ENCODE measurements at regions not wholly inside any gene's neighbourhood (a gene's known extent, or its start where the extent isn't known, plus 50 kb on each side); places are given as distances from the start of the nearest gene placed in this dataset.

DNA sequence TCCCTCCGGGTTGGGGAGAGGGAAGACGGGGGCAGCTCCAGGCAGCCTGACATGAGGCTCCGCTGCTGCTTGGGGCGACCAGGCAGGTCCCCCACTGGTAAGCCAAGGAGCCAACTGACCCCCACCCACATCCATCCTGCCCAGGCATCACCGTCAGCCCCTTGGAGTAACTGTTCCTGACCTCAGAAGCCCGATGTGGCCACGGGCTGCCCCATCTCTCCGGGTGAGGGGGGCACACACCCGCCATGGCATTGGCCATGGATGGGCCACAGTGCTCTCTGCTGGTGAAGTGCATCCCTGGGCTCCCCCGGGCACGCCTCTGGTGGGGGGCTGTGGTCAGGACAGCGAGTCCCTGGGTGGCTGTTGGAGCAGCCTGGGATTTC, 100.0 kb downstream of the CRYAA start:
- Histone ChIP-seq H3K27me3 (ENCODE audit: insufficient read depth, low read length) (peaks cover 4% of the 10 kb centered on the region; the same call in 1 of the 2 replicates), H3K9me3 (ENCODE audit: low read length) (no peaks in the 10 kb centered on the region), H3K4me2 (ENCODE audit: low read length) (no peak overlapping the region), H3K9ac (ENCODE audit: low read length) (no peak overlapping the region), H3K27ac (ENCODE audit: low read depth, low read length, poor library complexity, severe bottlenecking) (no peak overlapping the region), H3K9me2 (ENCODE audit: low read depth, low read length) (no peaks in the 10 kb centered on the region), H3K4me1 (ENCODE audit: insufficient read depth, low read length, severe bottlenecking) (no peaks in the 10 kb centered on the region), H3K36me3 (ENCODE audit: insufficient read depth, low read length) (no peaks in the 10 kb centered on the region), H2AFZ (ENCODE audit: low read length) (no peak overlapping the region), H3K4me3 (ENCODE audit: low read depth, low read length, poor library complexity, severe bottlenecking) (no peak overlapping the region), H3K79me2 (ENCODE audit: insufficient read depth, low read length) (no peaks in the 10 kb centered on the region), H3F3A (ENCODE audit: insufficient read depth, low read length) (no peaks in the 10 kb centered on the region), H4K20me1 (ENCODE audit: insufficient read depth, low read length) (no peaks in the 10 kb centered on the region)
- TF ChIP-seq, protein P1, sequence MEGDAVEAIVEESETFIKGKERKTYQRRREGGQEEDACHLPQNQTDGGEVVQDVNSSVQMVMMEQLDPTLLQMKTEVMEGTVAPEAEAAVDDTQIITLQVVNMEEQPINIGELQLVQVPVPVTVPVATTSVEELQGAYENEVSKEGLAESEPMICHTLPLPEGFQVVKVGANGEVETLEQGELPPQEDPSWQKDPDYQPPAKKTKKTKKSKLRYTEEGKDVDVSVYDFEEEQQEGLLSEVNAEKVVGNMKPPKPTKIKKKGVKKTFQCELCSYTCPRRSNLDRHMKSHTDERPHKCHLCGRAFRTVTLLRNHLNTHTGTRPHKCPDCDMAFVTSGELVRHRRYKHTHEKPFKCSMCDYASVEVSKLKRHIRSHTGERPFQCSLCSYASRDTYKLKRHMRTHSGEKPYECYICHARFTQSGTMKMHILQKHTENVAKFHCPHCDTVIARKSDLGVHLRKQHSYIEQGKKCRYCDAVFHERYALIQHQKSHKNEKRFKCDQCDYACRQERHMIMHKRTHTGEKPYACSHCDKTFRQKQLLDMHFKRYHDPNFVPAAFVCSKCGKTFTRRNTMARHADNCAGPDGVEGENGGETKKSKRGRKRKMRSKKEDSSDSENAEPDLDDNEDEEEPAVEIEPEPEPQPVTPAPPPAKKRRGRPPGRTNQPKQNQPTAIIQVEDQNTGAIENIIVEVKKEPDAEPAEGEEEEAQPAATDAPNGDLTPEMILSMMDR (IDR thresholded peaks at IDR 0.05; ENCODE audit: low read length) = no peak
- no peak for TF ChIP-seq EZH2 (IDR thresholded peaks at IDR 0.05; ENCODE audit: borderline replicate concordance, low read length)

DNA sequence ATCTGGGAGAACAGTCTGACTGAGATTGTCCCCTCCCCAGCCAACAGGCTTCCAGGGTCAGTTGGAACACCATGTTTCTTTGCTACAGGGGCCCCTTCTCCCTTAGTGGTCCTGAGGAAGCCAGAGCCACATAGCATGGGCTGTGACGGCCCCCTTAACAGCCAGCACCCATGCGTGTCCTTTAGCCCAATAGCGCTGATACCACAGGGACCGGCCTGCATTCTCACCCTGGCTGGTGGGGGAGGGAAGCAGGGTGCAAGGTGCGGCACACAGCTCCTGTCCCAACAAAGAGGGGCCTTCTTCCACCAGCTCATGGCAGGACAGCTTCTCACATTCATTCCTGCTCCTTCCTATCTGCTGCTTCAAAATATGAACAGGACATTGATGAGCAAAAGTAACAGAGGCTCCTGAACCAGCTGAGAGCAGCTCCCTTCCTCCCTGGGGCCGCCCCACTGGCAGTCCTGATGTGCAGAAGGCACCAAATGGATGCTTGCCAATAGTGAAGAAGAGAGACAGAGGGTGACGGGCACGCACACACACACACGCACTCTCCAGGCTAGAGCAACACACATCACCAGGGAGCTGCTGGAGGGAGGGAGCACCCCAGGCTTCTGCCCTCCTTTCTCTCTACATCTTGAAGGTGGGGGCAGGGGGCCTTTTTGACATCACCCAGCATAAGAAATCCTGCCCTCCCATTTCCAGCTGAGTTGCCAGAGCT, 99.4 kb downstream of the CRYAA start:
- Histone ChIP-seq H3K27me3 (ENCODE audit: insufficient read depth, low read length) (peaks cover 4% of the 10 kb centered on the region; the same call in 1 of the 2 replicates), H3K4me3 (ENCODE audit: low read depth, low read length, poor library complexity, severe bottlenecking) (no peak overlapping the region), H3K9me3 (ENCODE audit: low read length) (no peaks in the 10 kb centered on the region), H3K4me1 (ENCODE audit: insufficient read depth, low read length, severe bottlenecking) (no peaks in the 10 kb centered on the region), H3K27ac (ENCODE audit: low read depth, low read length, poor library complexity, severe bottlenecking) (no peak overlapping the region), H3K9me2 (ENCODE audit: low read depth, low read length) (no peaks in the 10 kb centered on the region), H3F3A (ENCODE audit: insufficient read depth, low read length) (no peaks in the 10 kb centered on the region), H4K20me1 (ENCODE audit: insufficient read depth, low read length) (no peaks in the 10 kb centered on the region), H3K36me3 (ENCODE audit: insufficient read depth, low read length) (no peaks in the 10 kb centered on the region), H3K79me2 (ENCODE audit: insufficient read depth, low read length) (no peaks in the 10 kb centered on the region), H3K4me2 (ENCODE audit: low read length) (no peak overlapping the region), H3K9ac (ENCODE audit: low read length) (no peak overlapping the region), H2AFZ (ENCODE audit: low read length) (no peak overlapping the region)
- TF ChIP-seq, protein P1 (IDR thresholded peaks at IDR 0.05; ENCODE audit: low read length) = no peak
- no peak for TF ChIP-seq EZH2 (IDR thresholded peaks at IDR 0.05; ENCODE audit: borderline replicate concordance, low read length)

DNA sequence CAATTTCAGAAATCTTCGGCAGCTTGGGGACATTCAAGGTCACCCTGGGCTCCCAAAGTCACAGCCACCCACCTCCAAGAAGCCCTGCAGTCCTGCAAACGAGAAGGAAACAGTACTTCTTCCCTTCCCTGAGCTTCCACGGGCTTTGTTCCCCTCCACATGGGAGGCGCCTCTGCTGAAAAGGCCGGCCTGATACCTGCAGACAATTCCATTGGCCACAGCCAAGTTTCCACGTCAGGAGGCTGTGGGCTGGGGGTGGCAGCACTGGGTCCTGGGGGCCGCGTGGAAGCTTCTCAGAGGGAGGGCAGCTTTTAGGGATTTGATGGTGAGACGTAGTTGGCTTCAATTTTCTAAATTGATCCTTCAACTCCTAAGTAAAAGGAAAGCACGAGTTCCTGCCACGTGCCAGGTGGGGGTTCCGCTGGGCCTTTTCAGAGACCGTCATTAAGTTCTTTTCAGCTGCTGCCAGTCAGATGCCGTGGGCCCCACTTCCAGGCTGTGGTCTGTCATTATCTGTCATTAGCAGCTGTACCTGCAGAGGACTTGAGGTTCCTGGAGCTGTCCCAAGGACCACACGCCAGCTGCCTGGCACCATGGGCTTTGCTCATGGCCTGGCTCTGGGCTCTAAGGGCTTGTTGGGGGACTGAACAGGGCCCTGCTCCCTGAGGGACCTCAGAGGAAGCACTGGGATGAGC, 98.7 kb downstream of the CRYAA start:
- Histone ChIP-seq H3K4me1 (ENCODE audit: insufficient read depth, low read length, severe bottlenecking) (no peaks in the 10 kb centered on the region), H3K9me3 (ENCODE audit: low read length) (no peaks in the 10 kb centered on the region), H3K27me3 (ENCODE audit: insufficient read depth, low read length) (peaks cover 4% of the 10 kb centered on the region; the same call in 1 of the 2 replicates), H2AFZ (ENCODE audit: low read length) (no peak overlapping the region), H4K20me1 (ENCODE audit: insufficient read depth, low read length) (no peaks in the 10 kb centered on the region), H3K4me3 (ENCODE audit: low read depth, low read length, poor library complexity, severe bottlenecking) (no peak overlapping the region), H3K27ac (ENCODE audit: low read depth, low read length, poor library complexity, severe bottlenecking) (no peak overlapping the region), H3K9me2 (ENCODE audit: low read depth, low read length) (no peaks in the 10 kb centered on the region), H3K79me2 (ENCODE audit: insufficient read depth, low read length) (no peaks in the 10 kb centered on the region), H3K36me3 (ENCODE audit: insufficient read depth, low read length) (no peaks in the 10 kb centered on the region), H3K9ac (ENCODE audit: low read length) (no peak overlapping the region), H3F3A (ENCODE audit: insufficient read depth, low read length) (no peaks in the 10 kb centered on the region), H3K4me2 (ENCODE audit: low read length) (no peak overlapping the region)
- TF ChIP-seq, protein P1 (IDR thresholded peaks at IDR 0.05; ENCODE audit: low read length) = no peak
- no peak for TF ChIP-seq EZH2 (IDR thresholded peaks at IDR 0.05; ENCODE audit: borderline replicate concordance, low read length)
